CD4-positive, alpha-beta T cell treated with Interleukin-17A for 1 hour (primary cell): ENCODE measurements at regions not wholly inside any gene's neighbourhood (a gene's known extent, or its start where the extent isn't known, plus 50 kb on each side); places are given as distances from the start of the nearest gene placed in this dataset.

Experiments
- DNase-seq: peaks from one replicate; pipeline ENCODE4 v3.0.0-alpha.2; 2020

- DNase-seq, result no peak
Observed at GRCh38 chr6:92589996-92590395, 829.4 kb downstream of the EPHA7 start.

DNA sequence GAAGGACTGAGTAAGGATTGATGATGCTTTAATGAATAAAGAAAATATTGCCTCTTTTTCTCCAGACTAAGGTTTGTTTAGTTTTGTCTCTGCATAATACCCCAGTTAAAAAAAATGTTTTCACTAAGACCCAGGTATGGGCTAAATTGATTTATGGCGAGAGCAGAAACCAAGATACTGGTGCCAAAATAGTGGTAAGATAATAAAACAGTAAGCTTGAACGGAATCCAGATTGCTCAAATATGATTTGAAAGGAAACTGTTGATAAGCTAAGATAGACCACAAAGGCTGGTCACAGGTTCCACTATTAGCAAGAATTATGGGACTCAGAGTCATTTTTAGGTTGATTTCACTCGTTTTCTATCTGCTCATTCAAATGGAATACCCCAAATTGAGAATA is 831.2 kb downstream of the EPHA7 start:
- no peak for DNase-seq

GRCh38 chr6:92587525-92587924 is 831.8 kb downstream of the EPHA7 start:
- DNase-seq, result no peak

- DNase-seq, result no peak
Observed at GRCh38 chr6:92586236-92586977, 833.0 kb downstream of the EPHA7 start.

DNA sequence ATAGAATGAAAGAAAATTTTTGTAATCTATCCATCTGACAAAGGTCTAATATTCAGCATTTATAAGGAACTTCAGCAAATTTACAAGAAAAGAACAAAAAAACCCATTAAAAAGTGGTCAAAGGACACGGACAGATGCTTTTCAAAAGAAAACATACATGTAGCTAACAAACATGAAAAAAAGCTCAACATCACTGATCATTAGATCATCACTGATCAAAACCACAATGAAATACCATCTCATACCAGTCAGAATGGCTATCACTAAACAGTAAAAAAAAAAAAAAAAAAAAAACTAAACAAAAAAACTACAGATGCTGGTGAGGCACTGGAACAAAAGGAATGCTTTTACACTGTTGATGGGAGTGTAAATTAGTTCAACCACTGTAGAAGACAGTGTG is 837.1 kb downstream of the EPHA7 start:
- no peak for DNase-seq

GRCh38 chr6:92577077-92577719 is 842.2 kb downstream of the EPHA7 start:
- no peak for DNase-seq

DNA sequence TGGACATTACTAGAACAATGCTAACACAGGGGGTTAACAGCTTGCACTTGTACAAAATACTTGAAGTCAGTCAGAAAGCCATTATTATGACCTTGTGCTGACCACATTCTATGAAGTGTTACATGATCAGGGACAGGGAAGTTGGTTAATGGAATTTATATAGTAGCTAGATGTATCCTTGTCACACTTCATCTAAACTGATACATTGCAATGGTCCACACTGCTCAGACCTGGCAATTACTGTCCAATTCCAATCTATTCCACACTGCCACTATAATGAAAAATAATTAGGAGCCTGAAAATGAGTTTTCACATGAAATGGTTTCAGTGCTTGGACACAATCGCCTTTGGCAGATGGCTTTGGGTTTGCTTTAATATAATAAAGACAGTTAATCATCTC is 850.8 kb downstream of the EPHA7 start:
- no peak for DNase-seq

DNA sequence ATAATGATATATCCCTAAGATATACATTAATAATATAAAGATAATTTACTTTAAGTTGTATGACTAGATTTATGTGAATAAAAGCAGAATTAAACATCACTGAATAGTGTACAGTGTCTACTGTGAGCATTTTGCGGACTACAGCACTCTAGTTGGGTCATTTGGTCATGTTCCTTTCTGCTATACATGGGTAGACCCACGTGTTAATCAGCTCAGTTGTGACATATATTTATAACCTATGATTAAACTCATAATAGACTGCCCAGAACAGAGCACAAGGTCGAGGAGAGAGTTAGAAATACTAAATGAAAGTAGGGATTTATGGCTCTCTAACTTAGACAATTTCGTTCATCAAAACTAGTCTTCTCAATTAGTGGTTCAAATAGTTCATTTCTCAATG is 852.7 kb downstream of the EPHA7 start:
- DNase-seq, result no peak

DNA sequence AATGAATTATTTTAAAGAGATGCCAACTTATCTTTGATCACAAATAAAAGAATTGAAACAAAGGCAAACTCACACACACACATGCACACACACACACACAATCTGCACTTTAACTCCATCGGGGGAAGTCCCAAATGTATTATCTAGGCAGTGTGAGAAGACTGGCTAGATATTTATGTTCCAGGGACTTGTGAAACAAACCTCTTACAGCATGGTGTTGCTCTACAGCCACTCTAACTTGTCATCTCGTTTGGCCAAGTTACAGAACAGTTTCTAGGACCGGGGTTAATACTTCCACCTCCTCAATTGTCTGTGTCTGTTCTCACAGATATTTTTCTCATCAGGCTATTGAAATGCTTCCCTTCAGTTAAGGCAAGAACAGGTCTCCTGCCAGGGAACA is 855.0 kb downstream of the EPHA7 start:
- no peak for DNase-seq

- DNase-seq, result no peak
Observed at GRCh38 chr6:92559611-92560010, 859.7 kb downstream of the EPHA7 start.

DNA sequence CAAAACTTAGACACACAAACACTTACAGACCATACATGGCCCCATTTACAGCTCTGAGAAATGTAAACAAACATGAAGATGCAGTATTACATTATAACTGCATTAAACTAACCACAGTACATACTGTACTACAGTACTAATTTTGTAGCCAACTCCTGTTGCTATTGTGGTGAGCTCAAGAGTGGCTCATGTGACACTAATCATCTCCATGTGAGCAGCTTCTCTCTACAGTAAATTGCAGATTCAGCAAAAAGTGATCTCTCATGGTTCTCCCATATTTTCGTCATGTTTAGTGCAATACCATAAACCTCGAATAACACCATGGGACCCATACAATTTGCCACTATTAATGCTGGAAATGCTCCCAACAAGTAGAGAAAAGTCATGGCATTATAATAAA is 860.4 kb downstream of the EPHA7 start:
- no peak for DNase-seq

- DNase-seq, result no peak
Observed at GRCh38 chr6:92550501-92550900, 868.9 kb downstream of the EPHA7 start.

DNA sequence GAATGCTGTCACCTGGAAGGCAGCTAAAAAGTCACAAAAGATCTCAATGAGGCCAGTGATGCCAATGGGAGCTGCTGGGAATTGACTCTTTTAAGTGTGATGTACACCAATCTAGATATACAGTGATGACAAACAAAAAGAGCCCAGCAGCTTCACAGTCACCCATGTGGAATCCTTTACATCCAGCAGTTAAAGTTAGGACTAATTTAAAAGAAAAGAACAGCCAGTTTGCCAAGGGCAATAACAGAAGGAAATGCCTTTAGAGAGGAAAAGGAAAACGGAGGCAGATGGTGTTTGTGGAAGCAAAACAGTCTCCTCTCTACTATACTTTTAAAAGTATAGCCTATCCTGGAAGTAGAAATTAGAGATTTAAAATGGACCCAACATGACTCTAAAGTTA is 873.5 kb downstream of the EPHA7 start:
- DNase-seq, result no peak

GRCh38 chr6:92541448-92542060 is 877.8 kb downstream of the EPHA7 start:
- DNase-seq, result no peak

GRCh38 chr6:92538926-92539325 is 880.4 kb downstream of the EPHA7 start:
- DNase-seq, result no peak

DNA sequence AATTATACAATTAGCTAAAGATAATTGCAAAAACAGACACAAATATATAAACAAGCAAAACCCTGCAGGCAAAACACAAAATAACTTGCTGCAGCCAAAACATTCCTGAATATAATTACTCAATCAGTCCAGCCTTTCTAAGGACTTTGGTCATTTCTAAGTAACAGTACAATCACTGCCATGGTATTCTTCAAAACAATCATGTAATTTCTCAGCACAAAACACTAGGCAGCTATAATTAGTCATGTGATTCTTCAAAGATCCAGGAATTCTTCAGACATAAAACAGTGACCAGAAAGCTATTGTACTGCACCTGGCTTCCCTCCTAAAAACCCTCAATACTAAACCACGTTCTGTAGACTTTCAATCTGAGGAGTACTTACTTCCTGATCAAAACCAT is 881.1 kb downstream of the EPHA7 start:
- no peak for DNase-seq

DNA sequence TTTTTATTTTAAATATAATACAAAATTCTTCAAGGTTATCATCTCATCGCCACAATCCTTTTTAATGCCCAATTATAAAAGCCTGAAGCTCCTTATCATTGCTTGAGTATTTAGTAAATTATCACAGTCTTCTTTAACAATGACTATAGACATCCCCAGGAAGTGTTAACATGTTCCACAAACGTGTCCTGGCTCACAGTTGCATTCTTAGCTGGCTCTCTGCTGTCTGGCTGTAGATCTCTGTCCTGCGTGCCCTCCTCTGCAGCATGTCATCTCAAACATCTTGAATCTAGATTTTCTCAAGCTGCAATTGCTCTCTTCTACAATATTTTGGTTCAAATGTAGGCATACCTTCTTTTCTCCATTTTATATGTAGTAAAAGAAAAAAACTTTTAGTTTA is 885.2 kb downstream of the EPHA7 start:
- no peak for DNase-seq

DNA sequence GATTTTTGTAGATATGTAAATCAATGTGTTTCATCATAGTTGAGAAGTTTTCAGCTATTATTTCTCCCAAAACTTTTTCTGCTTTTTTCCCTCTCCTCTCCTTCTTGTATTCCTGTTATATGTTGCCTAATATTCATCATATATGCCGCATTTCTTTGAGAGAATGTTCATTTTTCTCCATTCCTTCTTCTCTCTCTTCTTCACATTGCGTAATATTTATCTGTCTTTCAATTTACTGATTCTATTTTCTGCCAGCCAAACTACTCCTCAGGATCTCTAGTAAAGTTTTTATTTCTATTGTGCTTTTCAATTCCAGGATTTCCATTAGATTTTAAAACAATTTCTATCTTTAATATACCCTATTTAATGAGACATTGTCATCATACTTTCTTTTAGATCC is 896.8 kb downstream of the EPHA7 start:
- DNase-seq, result no peak

DNA sequence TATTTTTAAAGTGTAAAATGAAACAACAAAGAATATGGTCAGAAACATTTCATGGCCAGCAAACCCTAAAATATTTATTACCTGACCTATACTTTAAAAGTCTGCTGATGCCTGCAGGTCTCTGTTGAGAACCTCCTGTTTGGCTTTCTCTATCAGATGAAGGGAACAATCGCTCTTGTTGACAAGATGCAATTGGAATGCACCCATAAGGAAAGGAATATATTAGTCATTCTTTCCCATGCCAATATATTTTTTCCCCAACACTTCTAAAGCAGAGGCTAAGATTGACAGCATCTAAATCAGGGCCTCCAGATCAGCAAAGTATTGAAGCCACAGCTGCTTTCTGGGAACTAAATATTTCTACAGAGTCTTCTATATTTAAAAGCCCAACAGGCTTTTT is 897.8 kb downstream of the EPHA7 start:
- no peak for DNase-seq

DNA sequence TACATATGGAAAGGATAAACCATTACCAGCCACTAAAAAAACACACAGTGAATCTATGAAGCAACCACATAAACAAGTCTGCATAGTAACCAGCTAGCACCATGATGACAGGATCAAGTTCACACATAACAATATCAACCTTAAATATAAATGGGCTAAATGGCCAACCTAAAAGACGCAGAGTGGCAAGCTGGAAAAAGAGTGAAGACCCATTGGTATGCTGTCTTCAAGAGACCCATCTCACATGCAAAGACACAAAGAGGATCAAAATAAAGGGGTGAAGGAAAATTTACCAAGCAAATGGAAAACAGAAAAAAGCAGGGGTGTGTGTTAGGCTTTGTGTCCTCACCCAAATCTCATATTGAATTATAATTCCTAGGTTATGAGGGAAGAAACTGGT is 909.2 kb downstream of the EPHA7 start:
- no peak for DNase-seq

GRCh38 chr6:92507552-92507951 is 911.8 kb downstream of the EPHA7 start:
- no peak for DNase-seq

DNA sequence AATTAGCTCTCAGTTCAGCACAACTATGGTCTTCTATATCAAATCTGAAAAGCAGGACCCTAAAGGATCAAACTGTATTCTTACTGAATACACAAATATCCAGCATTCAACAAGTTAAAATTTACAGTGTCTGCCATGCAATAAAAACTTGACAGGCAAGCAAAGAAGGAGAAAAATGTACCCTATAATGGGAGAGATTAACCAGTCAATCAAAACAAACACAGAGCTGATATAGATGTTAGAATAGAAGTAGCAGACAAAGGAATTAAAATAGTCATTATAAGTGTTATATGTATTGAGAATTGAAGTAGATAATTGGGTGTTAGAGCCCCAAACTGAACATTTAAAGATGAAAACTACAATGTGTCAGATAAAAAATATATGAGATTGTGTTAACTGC is 914.9 kb downstream of the EPHA7 start:
- no peak for DNase-seq

DNA sequence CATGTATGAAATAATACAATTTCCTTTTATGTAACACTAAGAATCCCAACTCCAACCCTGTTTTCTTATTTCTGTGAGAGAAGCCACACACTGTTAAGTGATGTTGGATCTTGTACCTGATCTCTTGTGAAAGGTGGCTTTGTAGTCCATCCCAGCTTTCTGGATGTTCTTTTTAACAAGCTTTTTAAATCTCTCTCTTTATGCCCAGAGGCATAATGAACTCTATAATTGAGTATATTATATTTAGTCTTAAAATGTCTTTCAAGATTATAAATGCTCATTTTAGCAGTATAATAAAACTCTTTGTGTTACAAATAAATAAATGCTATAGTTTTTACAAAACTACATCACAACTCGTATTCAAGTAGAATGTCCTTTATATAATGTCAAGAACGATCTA is 922.1 kb downstream of the EPHA7 start:
- no peak for DNase-seq

DNA sequence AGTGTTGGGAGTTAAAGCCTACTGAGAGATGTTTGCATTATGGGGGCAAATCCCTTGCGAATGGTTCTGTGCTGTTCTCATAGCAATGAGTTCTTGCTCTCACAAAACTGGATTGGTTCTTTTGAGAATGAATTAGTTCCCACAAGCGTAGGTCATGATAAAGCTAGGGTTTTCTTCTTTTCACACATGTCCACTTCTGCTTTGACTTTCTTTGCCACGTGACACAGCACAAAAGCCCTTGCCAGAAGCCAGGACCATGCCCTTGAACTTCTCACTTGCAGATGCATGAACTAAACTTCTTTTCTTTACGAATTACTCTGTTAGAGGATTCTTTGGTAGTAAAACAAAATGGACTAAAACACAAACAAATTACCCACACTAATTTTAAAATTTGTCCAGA is 922.8 kb downstream of the EPHA7 start:
- no peak for DNase-seq

GRCh38 chr6:92495242-92495641 is 924.1 kb downstream of the EPHA7 start:
- no peak for DNase-seq
